ENCODE measurements at regions not wholly inside any gene's neighbourhood (a gene's known extent, or its start where the extent isn't known, plus 50 kb on each side); places are given as distances from the start of the nearest gene placed in this dataset.

DNA sequence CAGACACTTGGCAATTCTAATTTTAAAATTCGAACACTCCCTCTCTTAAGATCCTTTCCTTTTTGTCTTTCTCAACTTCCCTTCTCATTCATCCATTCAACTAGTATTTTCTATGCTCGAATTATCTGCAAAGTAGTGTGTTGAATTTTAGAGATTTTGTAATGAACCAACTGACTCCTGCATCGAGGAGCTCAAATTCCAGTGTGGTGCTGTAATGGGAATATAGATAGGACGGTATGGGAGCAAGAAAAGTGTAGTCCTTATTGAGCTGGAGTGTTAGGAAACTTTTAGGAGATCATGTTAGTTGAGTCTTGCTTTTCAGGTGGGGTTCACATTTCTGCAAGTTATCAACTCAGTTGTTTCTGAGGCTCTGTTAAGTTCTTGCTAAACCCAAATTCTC lies 897.5 kb downstream of the TTLL7 start:
- TF ChIP-seq, protein P1, sequence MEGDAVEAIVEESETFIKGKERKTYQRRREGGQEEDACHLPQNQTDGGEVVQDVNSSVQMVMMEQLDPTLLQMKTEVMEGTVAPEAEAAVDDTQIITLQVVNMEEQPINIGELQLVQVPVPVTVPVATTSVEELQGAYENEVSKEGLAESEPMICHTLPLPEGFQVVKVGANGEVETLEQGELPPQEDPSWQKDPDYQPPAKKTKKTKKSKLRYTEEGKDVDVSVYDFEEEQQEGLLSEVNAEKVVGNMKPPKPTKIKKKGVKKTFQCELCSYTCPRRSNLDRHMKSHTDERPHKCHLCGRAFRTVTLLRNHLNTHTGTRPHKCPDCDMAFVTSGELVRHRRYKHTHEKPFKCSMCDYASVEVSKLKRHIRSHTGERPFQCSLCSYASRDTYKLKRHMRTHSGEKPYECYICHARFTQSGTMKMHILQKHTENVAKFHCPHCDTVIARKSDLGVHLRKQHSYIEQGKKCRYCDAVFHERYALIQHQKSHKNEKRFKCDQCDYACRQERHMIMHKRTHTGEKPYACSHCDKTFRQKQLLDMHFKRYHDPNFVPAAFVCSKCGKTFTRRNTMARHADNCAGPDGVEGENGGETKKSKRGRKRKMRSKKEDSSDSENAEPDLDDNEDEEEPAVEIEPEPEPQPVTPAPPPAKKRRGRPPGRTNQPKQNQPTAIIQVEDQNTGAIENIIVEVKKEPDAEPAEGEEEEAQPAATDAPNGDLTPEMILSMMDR (IDR thresholded peaks at IDR 0.05) = no peak
- no peak for TF ChIP-seq POLR2A (IDR thresholded peaks at IDR 0.05)

Measured in suprapubic skin (tissue), 3 donors.